Fibroblast of lung (primary cell): ENCODE measurements at regions not wholly inside any gene's neighbourhood (a gene's known extent, or its start where the extent isn't known, plus 50 kb on each side); places are given as distances from the start of the nearest gene placed in this dataset.
"Not testable (repeated sequence)": the region's sequence is repeated elsewhere in the genome, so short reads cannot be mapped to it uniquely, and the experiment has no call there.

Experiments
- EZH2 ChIP-seq: IDR thresholded peaks from 2 replicates; pipeline ENCODE4 v1.5.1; 2012; ENCODE audit warnings: low read length, control low read depth, mild to moderate bottlenecking; ENCODE audit errors: missing control alignments
- TF ChIP-seq, protein P1 (sequence below), 2 donors: IDR thresholded peaks in 1 of 2; conservative IDR thresholded peaks in 1 of 2; 1 replicate in 1 of 2; 2 replicates in 1 of 2; pipeline ENCODE4 v1.5.1; 2011 to 2012; ENCODE audit warnings: low read length in 2 of 2, control low read depth in 1 of 2, inconsistent platforms in 1 of 2, low read depth in 1 of 2, mild to moderate bottlenecking in 1 of 2

DNA sequence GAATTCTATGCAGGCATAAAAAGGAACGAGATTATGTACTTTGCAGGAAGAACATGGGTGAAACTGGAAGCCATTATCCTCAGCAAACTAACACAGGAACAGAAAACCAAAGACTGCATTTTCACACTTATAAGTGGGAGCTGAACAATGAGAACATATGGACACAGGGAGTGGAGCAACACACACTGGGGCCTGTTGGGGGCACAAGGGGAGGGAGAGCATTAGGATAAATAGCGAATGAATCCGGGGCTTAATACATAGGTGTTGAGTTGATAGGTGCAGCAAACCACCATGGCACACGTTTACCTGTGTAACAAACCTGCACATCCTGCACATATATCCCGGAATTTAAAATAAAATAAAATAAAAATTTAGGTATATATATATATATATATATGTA is 80.2 kb upstream of the ZFP42 start:
- TF ChIP-seq, protein P1, sequence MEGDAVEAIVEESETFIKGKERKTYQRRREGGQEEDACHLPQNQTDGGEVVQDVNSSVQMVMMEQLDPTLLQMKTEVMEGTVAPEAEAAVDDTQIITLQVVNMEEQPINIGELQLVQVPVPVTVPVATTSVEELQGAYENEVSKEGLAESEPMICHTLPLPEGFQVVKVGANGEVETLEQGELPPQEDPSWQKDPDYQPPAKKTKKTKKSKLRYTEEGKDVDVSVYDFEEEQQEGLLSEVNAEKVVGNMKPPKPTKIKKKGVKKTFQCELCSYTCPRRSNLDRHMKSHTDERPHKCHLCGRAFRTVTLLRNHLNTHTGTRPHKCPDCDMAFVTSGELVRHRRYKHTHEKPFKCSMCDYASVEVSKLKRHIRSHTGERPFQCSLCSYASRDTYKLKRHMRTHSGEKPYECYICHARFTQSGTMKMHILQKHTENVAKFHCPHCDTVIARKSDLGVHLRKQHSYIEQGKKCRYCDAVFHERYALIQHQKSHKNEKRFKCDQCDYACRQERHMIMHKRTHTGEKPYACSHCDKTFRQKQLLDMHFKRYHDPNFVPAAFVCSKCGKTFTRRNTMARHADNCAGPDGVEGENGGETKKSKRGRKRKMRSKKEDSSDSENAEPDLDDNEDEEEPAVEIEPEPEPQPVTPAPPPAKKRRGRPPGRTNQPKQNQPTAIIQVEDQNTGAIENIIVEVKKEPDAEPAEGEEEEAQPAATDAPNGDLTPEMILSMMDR (conservative IDR thresholded peaks at IDR 0.05 in 1 of 2, IDR thresholded peaks at IDR 0.05 in 1 of 2; ENCODE audit: low read depth in 1 of 2, low read length in 2 of 2): not testable (repeated sequence)
- not testable (repeated sequence) for TF ChIP-seq EZH2
